ENCODE measurements at regions not wholly inside any gene's neighbourhood (a gene's known extent, or its start where the extent isn't known, plus 50 kb on each side); places are given as distances from the start of the nearest gene placed in this dataset.

- in situ Hi-C loops (cut with MboI; ENCODE audit: low sequenced_read_pairs), result no loop called here
Measured at GRCh38 chr9:28538132-28538531, 964.9 kb upstream of the C9orf72 start.

- in situ Hi-C loops (cut with MboI; ENCODE audit: low sequenced_read_pairs), result no loop called here
Measured at GRCh38 chr9:28539434-28540070, 966.3 kb upstream of the C9orf72 start.

- in situ Hi-C loops (cut with MboI; ENCODE audit: low sequenced_read_pairs), result no loop called here
Measured at GRCh38 chr9:28542928-28543327, 969.6 kb upstream of the C9orf72 start.

- in situ Hi-C loops (cut with MboI; ENCODE audit: low sequenced_read_pairs), result no loop called here
Measured at GRCh38 chr9:28547527-28547926, 974.2 kb upstream of the C9orf72 start.

- in situ Hi-C loops (cut with MboI; ENCODE audit: low sequenced_read_pairs), result no loop called here
Measured at GRCh38 chr9:28563291-28563934, 990.1 kb upstream of the C9orf72 start.

GRCh38 chr9:28583832-28584231 lies 1010.6 kb upstream of the C9orf72 start:
- in situ Hi-C loops (cut with MboI; ENCODE audit: low sequenced_read_pairs), result no loop called here

GRCh38 chr9:28584542-28584941 lies 1011.3 kb upstream of the C9orf72 start:
- in situ Hi-C loops (cut with MboI; ENCODE audit: low sequenced_read_pairs), result no loop called here

GRCh38 chr9:28587052-28587451 lies 1013.8 kb upstream of the C9orf72 start:
- in situ Hi-C loops (cut with MboI; ENCODE audit: low sequenced_read_pairs), result no loop called here

GRCh38 chr9:28598408-28598807 lies 1025.1 kb upstream of the C9orf72 start:
- in situ Hi-C loops (cut with MboI; ENCODE audit: low sequenced_read_pairs), result no loop called here

- in situ Hi-C loops (cut with MboI; ENCODE audit: low sequenced_read_pairs), result no loop called here
Measured at GRCh38 chr9:28600226-28600625, 1026.9 kb upstream of the C9orf72 start.

- in situ Hi-C loops (cut with MboI; ENCODE audit: low sequenced_read_pairs), result no loop called here
Measured at GRCh38 chr9:28607843-28608242, 1034.6 kb upstream of the C9orf72 start.

GRCh38 chr9:28610339-28610738 lies 1037.1 kb upstream of the C9orf72 start:
- in situ Hi-C loops (cut with MboI; ENCODE audit: low sequenced_read_pairs), result no loop called here

- in situ Hi-C loops (cut with MboI; ENCODE audit: low sequenced_read_pairs), result no loop called here
Measured at GRCh38 chr9:28616310-28616709, 1043.0 kb upstream of the C9orf72 start.

GRCh38 chr9:28620011-28620410 lies 1046.7 kb upstream of the C9orf72 start:
- in situ Hi-C loops (cut with MboI; ENCODE audit: low sequenced_read_pairs), result no loop called here

- in situ Hi-C loops (cut with MboI; ENCODE audit: low sequenced_read_pairs), result no loop called here
Measured at GRCh38 chr9:28620661-28621060, 1047.4 kb upstream of the C9orf72 start.

- in situ Hi-C loops (cut with MboI; ENCODE audit: low sequenced_read_pairs), result no loop called here
Measured at GRCh38 chr9:28624771-28625170, 1051.5 kb upstream of the C9orf72 start.

GRCh38 chr9:28628031-28628430 lies 1054.8 kb upstream of the C9orf72 start:
- in situ Hi-C loops (cut with MboI; ENCODE audit: low sequenced_read_pairs), result no loop called here

- in situ Hi-C loops (cut with MboI; ENCODE audit: low sequenced_read_pairs), result no loop called here
Measured at GRCh38 chr9:28648723-28649122, 1075.4 kb upstream of the C9orf72 start.

GRCh38 chr9:28650327-28650726 lies 1077.0 kb upstream of the C9orf72 start:
- in situ Hi-C loops (cut with MboI; ENCODE audit: low sequenced_read_pairs), result no loop called here

GRCh38 chr9:28651050-28651722 lies 1077.9 kb upstream of the C9orf72 start:
- in situ Hi-C loops (cut with MboI; ENCODE audit: low sequenced_read_pairs), result no loop called here

GRCh38 chr9:28653216-28653615 lies 1079.9 kb upstream of the C9orf72 start:
- in situ Hi-C loops (cut with MboI; ENCODE audit: low sequenced_read_pairs), result no loop called here

- in situ Hi-C loops (cut with MboI; ENCODE audit: low sequenced_read_pairs), result no loop called here
Measured at GRCh38 chr9:28656727-28657126, 1083.4 kb upstream of the C9orf72 start.

Measured in HL-60/S4 (cell line).